HL-60 (cell line): ENCODE measurements at regions not wholly inside any gene's neighbourhood (a gene's known extent, or its start where the extent isn't known, plus 50 kb on each side); places are given as distances from the start of the nearest gene placed in this dataset.

Experiments used
- DNase-seq, 2 experiments: peaks; one replicate each; pipeline ENCODE4 v3.0.0-alpha.2; 2010 to 2020; ENCODE audit warnings: low read depth in 1 of 2, low spot score in 1 of 2
- H3K27ac ChIP-seq: fragments of 250-450 bp; sonication (Bioruptor Pico); replicated peaks from 2 replicates; pipeline ENCODE4 v1.5.1; 2020; ENCODE audit warnings: mild to moderate bottlenecking, moderate library complexity
- H3K27me3 ChIP-seq: fragments of 250-450 bp; sonication (Bioruptor Pico); 2 replicates; pipeline ENCODE4 v1.5.1; 2021; ENCODE audit warnings: mild to moderate bottlenecking, moderate library complexity; ENCODE audit not compliant: insufficient read depth, poor library complexity, severe bottlenecking
- H3K4me3 ChIP-seq: replicated peaks from 2 replicates; pipeline ENCODE4 v1.5.1; 2011; ENCODE audit warnings: mild to moderate bottlenecking, control low read depth, low read length; ENCODE audit not compliant: insufficient read depth
- CTCF ChIP-seq: IDR thresholded peaks from one replicate; pipeline ENCODE4 v1.5.1; 2011; ENCODE audit warnings: low read length, control low read depth, inconsistent platforms; ENCODE audit not compliant: insufficient read depth
- GABPA ChIP-seq: IDR thresholded peaks from 2 replicates; pipeline ENCODE4 v1.6.1; 2012; ENCODE audit warnings: low read depth
- POLR2AphosphoS5 ChIP-seq: IDR thresholded peaks from 2 replicates; pipeline ENCODE4 v1.6.1; 2012; ENCODE audit warnings: low read depth
- REST ChIP-seq: IDR thresholded peaks from 2 replicates; pipeline ENCODE4 v1.6.1; 2012; ENCODE audit warnings: low read depth; ENCODE audit not compliant: insufficient replicate concordance
- SPI1 ChIP-seq: IDR thresholded peaks from 2 replicates; pipeline ENCODE4 v1.6.1; 2012; ENCODE audit warnings: low read depth, mild to moderate bottlenecking, borderline replicate concordance

GRCh38 chr2:8534386-8534728, 147.5 kb upstream of the ID2 start:
- H3K4me3 ChIP-seq: no peak overlapping the region
- peak overlapping the region; percentile 97 for H3K27ac ChIP-seq
- DNase-seq: no peak
- no peak for TF ChIP-seq CTCF
- TF ChIP-seq POLR2AphosphoS5: no peak
- no peak for TF ChIP-seq REST
- no peak for TF ChIP-seq GABPA
- no peak for TF ChIP-seq SPI1
- H3K27me3 ChIP-seq: no peaks in the 10 kb centered on the region

- peak; percentile 82 to 97 for DNase-seq
- Histone ChIP-seq H3K27ac (peak overlapping the region; percentile 97), H3K4me3 (no peak overlapping the region), H3K27me3 (no peaks in the 10 kb centered on the region)
- TF ChIP-seq GABPA (no peak; the same call in 1 of the 2 replicates), CTCF (no peak), REST (no peak), POLR2AphosphoS5 (peak; percentile 84), SPI1 (peak; percentile 95)
Measured at GRCh38 chr2:8534729-8535468, 147.0 kb upstream of the ID2 start.

GRCh38 chr2:8535469-8535795, 146.4 kb upstream of the ID2 start:
- DNase-seq: no peak
- Histone ChIP-seq H3K27me3 (no peaks in the 10 kb centered on the region), H3K4me3 (no peak overlapping the region), H3K27ac (peak overlapping the region; percentile 97)
- TF ChIP-seq REST: no peak
- TF ChIP-seq SPI1: no peak
- TF ChIP-seq GABPA: no peak
- TF ChIP-seq CTCF: no peak
- no peak for TF ChIP-seq POLR2AphosphoS5
